ENCODE measurements at regions not wholly inside any gene's neighbourhood (a gene's known extent, or its start where the extent isn't known, plus 50 kb on each side); places are given as distances from the start of the nearest gene placed in this dataset.

GRCh38 chr6:53410508-53411258 is 61.9 kb upstream of the ELOVL5 start:
- TF ChIP-seq, protein P1, sequence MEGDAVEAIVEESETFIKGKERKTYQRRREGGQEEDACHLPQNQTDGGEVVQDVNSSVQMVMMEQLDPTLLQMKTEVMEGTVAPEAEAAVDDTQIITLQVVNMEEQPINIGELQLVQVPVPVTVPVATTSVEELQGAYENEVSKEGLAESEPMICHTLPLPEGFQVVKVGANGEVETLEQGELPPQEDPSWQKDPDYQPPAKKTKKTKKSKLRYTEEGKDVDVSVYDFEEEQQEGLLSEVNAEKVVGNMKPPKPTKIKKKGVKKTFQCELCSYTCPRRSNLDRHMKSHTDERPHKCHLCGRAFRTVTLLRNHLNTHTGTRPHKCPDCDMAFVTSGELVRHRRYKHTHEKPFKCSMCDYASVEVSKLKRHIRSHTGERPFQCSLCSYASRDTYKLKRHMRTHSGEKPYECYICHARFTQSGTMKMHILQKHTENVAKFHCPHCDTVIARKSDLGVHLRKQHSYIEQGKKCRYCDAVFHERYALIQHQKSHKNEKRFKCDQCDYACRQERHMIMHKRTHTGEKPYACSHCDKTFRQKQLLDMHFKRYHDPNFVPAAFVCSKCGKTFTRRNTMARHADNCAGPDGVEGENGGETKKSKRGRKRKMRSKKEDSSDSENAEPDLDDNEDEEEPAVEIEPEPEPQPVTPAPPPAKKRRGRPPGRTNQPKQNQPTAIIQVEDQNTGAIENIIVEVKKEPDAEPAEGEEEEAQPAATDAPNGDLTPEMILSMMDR (conservative IDR thresholded peaks at IDR 0.05; ENCODE audit: low read depth, low read length) = peak; percentile 77
- TF ChIP-seq EZH2 (IDR thresholded peaks at IDR 0.05; ENCODE audit: borderline replicate concordance, low read depth, low read length, poor library complexity, severe bottlenecking) = no peak
